H54 (cell line): ENCODE measurements at regions not wholly inside any gene's neighbourhood (a gene's known extent, or its start where the extent isn't known, plus 50 kb on each side); places are given as distances from the start of the nearest gene placed in this dataset.

Source experiments
- DNase-seq: peaks from one replicate; pipeline ENCODE4 v3.0.0; 2011; ENCODE audit warnings: low spot score, mixed read lengths; ENCODE audit not compliant: insufficient read length
- FAIRE-seq: peaks from 3 replicates; lab custom pipeline; 2011; peaks lifted over from hg19 to GRCh38; lab: Jason Lieb, UNC
- POLR2A ChIP-seq: IDR thresholded peaks from 2 replicates; pipeline ENCODE4 v1.6.1; 2011; ENCODE audit warnings: low read depth, mild to moderate bottlenecking, low read length

GRCh38 chr16:50925758-50926357, 184.0 kb downstream of the CYLD start:
- no peak for FAIRE-seq
- DNase-seq = no peak
- no peak for TF ChIP-seq POLR2A

GRCh38 chr16:50924759-50925545, 183.1 kb downstream of the CYLD start:
- FAIRE-seq = no peak

GRCh38 chr16:50917950-50918703, 176.2 kb downstream of the CYLD start:
- no peak for FAIRE-seq
- no peak for DNase-seq
- TF ChIP-seq POLR2A = no peak

More at GRCh38 chr16:50924759-50925545, 183.1 kb downstream of the CYLD start:
- DNase-seq = no peak
- no peak for TF ChIP-seq POLR2A

GRCh38 chr16:50916040-50916439, 174.2 kb downstream of the CYLD start:
- TF ChIP-seq POLR2A = no peak
- DNase-seq (no peak), FAIRE-seq (no peak)

- FAIRE-seq (no peak), DNase-seq (no peak)
- TF ChIP-seq POLR2A = no peak
Measured at GRCh38 chr16:50915120-50915519, 173.2 kb downstream of the CYLD start.

GRCh38 chr16:50910736-50911100, 168.8 kb downstream of the CYLD start:
- TF ChIP-seq POLR2A = no peak
- no peak for DNase-seq
- no peak for FAIRE-seq

GRCh38 chr16:50909831-50910735, 168.2 kb downstream of the CYLD start:
- DNase-seq = no peak
- TF ChIP-seq POLR2A = no peak
- FAIRE-seq = no peak

GRCh38 chr16:50908468-50908867, 166.6 kb downstream of the CYLD start:
- no peak for FAIRE-seq
- DNase-seq = no peak
- TF ChIP-seq POLR2A = no peak

GRCh38 chr16:50906454-50906853, 164.6 kb downstream of the CYLD start:
- no peak for FAIRE-seq
- DNase-seq = no peak
- no peak for TF ChIP-seq POLR2A

- no peak for TF ChIP-seq POLR2A
- no peak for DNase-seq
- no peak for FAIRE-seq
Measured at GRCh38 chr16:50902457-50902856, 160.6 kb downstream of the CYLD start.

GRCh38 chr16:50901062-50901461, 159.2 kb downstream of the CYLD start:
- DNase-seq = no peak
- no peak for FAIRE-seq
- no peak for TF ChIP-seq POLR2A

GRCh38 chr16:50900391-50900942, 158.6 kb downstream of the CYLD start:
- FAIRE-seq (no peak), DNase-seq (no peak)
- TF ChIP-seq POLR2A = no peak

GRCh38 chr16:50899951-50900350, 158.1 kb downstream of the CYLD start:
- FAIRE-seq (no peak), DNase-seq (no peak)
- TF ChIP-seq POLR2A = no peak
